ENCODE measurements at regions not wholly inside any gene's neighbourhood (a gene's known extent, or its start where the extent isn't known, plus 50 kb on each side); places are given as distances from the start of the nearest gene placed in this dataset.

- H3K4me3 ChIP-seq (ENCODE audit: low read length in 3 of 3): no peak overlapping the region
- FAIRE-seq: no peak
- no peak for DNase-seq
- no peaks in the 10 kb centered on the region for H3K4me1 ChIP-seq (ENCODE audit: control insufficient read depth in 2 of 3, insufficient read depth in 2 of 3, low read depth in 1 of 3, low read length in 3 of 3)
- H3K9ac ChIP-seq (ENCODE audit: low read length in 3 of 3): no peak overlapping the region
- H3K27ac ChIP-seq (ENCODE audit: low read depth in 2 of 2, low read length in 2 of 2): no peak overlapping the region
- TF ChIP-seq CTCF (IDR thresholded peaks at IDR 0.05; ENCODE audit: borderline replicate concordance, extremely low read depth, insufficient read depth): no peak
- H3K27me3 ChIP-seq (ENCODE audit: control insufficient read depth, insufficient read depth, low read length): no peaks in the 10 kb centered on the region
- H3K9me3 ChIP-seq (ENCODE audit: control insufficient read depth in 2 of 3, insufficient read depth in 1 of 3, low read length in 3 of 3): no peaks in the 10 kb centered on the region
- no peaks in the 10 kb centered on the region for H3K36me3 ChIP-seq (ENCODE audit: control insufficient read depth in 2 of 3, insufficient read depth in 3 of 3, low read length in 3 of 3)
- intact Hi-C loops (cut with DNase I): loop anchor here (10.0 kb wide), 1 partner anchor 46 kb away; no protein-coding TSS in a partner anchor
Measured at GRCh38 chr4:113828702-113829101, 67.2 kb upstream of the CAMK2D start.

GRCh38 chr4:113827285-113827684, 65.7 kb upstream of the CAMK2D start:
- intact Hi-C loops (cut with DNase I): loop anchor here (10.0 kb wide), 1 partner anchor 48 kb away; no protein-coding TSS in a partner anchor
- Histone ChIP-seq H3K4me1 (ENCODE audit: control insufficient read depth in 2 of 3, insufficient read depth in 2 of 3, low read depth in 1 of 3, low read length in 3 of 3) (no peaks in the 10 kb centered on the region), H3K9ac (ENCODE audit: low read length in 3 of 3) (no peak overlapping the region), H3K4me3 (ENCODE audit: low read length in 3 of 3) (no peak overlapping the region), H3K36me3 (ENCODE audit: control insufficient read depth in 2 of 3, insufficient read depth in 3 of 3, low read length in 3 of 3) (no peaks in the 10 kb centered on the region), H3K9me3 (ENCODE audit: control insufficient read depth in 2 of 3, insufficient read depth in 1 of 3, low read length in 3 of 3) (no peaks in the 10 kb centered on the region), H3K27ac (ENCODE audit: low read depth in 2 of 2, low read length in 2 of 2) (no peak overlapping the region), H3K27me3 (ENCODE audit: control insufficient read depth, insufficient read depth, low read length) (no peaks in the 10 kb centered on the region)
- no peak for DNase-seq
- no peak for TF ChIP-seq CTCF (IDR thresholded peaks at IDR 0.05; ENCODE audit: borderline replicate concordance, extremely low read depth, insufficient read depth)
- no peak for FAIRE-seq

- no peak for DNase-seq
- intact Hi-C loops (cut with DNase I): loop anchor here (10.0 kb wide), 1 partner anchor 48 kb away; no protein-coding TSS in a partner anchor
- Histone ChIP-seq H3K27ac (ENCODE audit: low read depth in 2 of 2, low read length in 2 of 2) (no peak overlapping the region), H3K27me3 (ENCODE audit: control insufficient read depth, insufficient read depth, low read length) (no peaks in the 10 kb centered on the region), H3K9ac (ENCODE audit: low read length in 3 of 3) (no peak overlapping the region), H3K9me3 (ENCODE audit: control insufficient read depth in 2 of 3, insufficient read depth in 1 of 3, low read length in 3 of 3) (no peaks in the 10 kb centered on the region), H3K36me3 (ENCODE audit: control insufficient read depth in 2 of 3, insufficient read depth in 3 of 3, low read length in 3 of 3) (no peaks in the 10 kb centered on the region), H3K4me3 (ENCODE audit: low read length in 3 of 3) (no peak overlapping the region), H3K4me1 (ENCODE audit: control insufficient read depth in 2 of 3, insufficient read depth in 2 of 3, low read depth in 1 of 3, low read length in 3 of 3) (no peaks in the 10 kb centered on the region)
- no peak for FAIRE-seq
- no peak for TF ChIP-seq CTCF (IDR thresholded peaks at IDR 0.05; ENCODE audit: borderline replicate concordance, extremely low read depth, insufficient read depth)
Measured at GRCh38 chr4:113826421-113826820, 64.9 kb upstream of the CAMK2D start.

GRCh38 chr4:113825272-113825671, 63.7 kb upstream of the CAMK2D start:
- FAIRE-seq (no peak), DNase-seq (no peak)
- Histone ChIP-seq H3K9ac (ENCODE audit: low read length in 3 of 3) (no peak overlapping the region), H3K4me3 (ENCODE audit: low read length in 3 of 3) (no peak overlapping the region), H3K36me3 (ENCODE audit: control insufficient read depth in 2 of 3, insufficient read depth in 3 of 3, low read length in 3 of 3) (no peaks in the 10 kb centered on the region), H3K27me3 (ENCODE audit: control insufficient read depth, insufficient read depth, low read length) (no peaks in the 10 kb centered on the region), H3K9me3 (ENCODE audit: control insufficient read depth in 2 of 3, insufficient read depth in 1 of 3, low read length in 3 of 3) (no peaks in the 10 kb centered on the region), H3K4me1 (ENCODE audit: control insufficient read depth in 2 of 3, insufficient read depth in 2 of 3, low read depth in 1 of 3, low read length in 3 of 3) (no peaks in the 10 kb centered on the region), H3K27ac (ENCODE audit: low read depth in 2 of 2, low read length in 2 of 2) (no peak overlapping the region)
- intact Hi-C loops (cut with DNase I): loop anchor here (10.0 kb wide), 1 partner anchor 50 kb away; no protein-coding TSS in a partner anchor
- no peak for TF ChIP-seq CTCF (IDR thresholded peaks at IDR 0.05; ENCODE audit: borderline replicate concordance, extremely low read depth, insufficient read depth)

Measured in kidney (tissue), 13 donors.